Psoas muscle (tissue), 7 donors: ENCODE measurements at regions not wholly inside any gene's neighbourhood (a gene's known extent, or its start where the extent isn't known, plus 50 kb on each side); places are given as distances from the start of the nearest gene placed in this dataset.

Experiments
- ATAC-seq, 4 donors: fragments of 200-7000 bp; cut with Tn5 transposase; one replicate each; pipeline ENCODE4 v1.9.1; 2020; ENCODE audit warnings: moderate library complexity in 3 of 4, mild to moderate bottlenecking in 2 of 4
- DNase-seq, 2 donors: peaks; one replicate each; pipeline ENCODE4 v3.0.0-alpha.2; 2020
- H3K27ac ChIP-seq: fragments of 200-600 bp; one replicate; pipeline ENCODE4 v1.8.0; 2022
- H3K27me3 ChIP-seq, 3 donors: fragments of 200-600 bp in 1 of 3; one replicate each; pipeline versions ENCODE4 v1.6.1 to v1.8.0; 2013 to 2022; ENCODE audit warnings: low read length in 2 of 3, mild to moderate bottlenecking in 2 of 3, moderate library complexity in 1 of 3; ENCODE audit not compliant: insufficient read depth in 3 of 3
- H3K36me3 ChIP-seq, 2 donors: fragments of 200-600 bp in 1 of 2; one replicate each; pipeline versions ENCODE4 v1.6.1 to v1.8.0; 2013 to 2022; ENCODE audit warnings: low read depth in 1 of 2, mild to moderate bottlenecking in 1 of 2, moderate library complexity in 1 of 2; ENCODE audit not compliant: insufficient read depth in 1 of 2
- H3K4me1 ChIP-seq: fragments of 200-600 bp; one replicate; pipeline ENCODE4 v1.8.0; 2022
- H3K4me3 ChIP-seq: fragments of 200-600 bp; one replicate; pipeline ENCODE4 v1.8.0; 2022; ENCODE audit warnings: mild to moderate bottlenecking
- H3K9me3 ChIP-seq: fragments of 200-600 bp; one replicate; pipeline ENCODE4 v1.8.0; 2022
- CTCF ChIP-seq: fragments of 200-600 bp; IDR thresholded peaks from one replicate; pipeline ENCODE4 v1.8.0; 2022; ENCODE audit warnings: antibody characterized with exemption
- WGBS, 3 donors: extraction: QIAGEN DNeasy Blood & Tissue Kit; methylation state at CpG; one replicate each; pipeline versions ENCODE4 v1.1.6 to v1.1.7; 2013; 5-methylcytosine and 5-hydroxymethylcytosine counted together
- intact Hi-C, 2 donors: fragments of 100-400 bp; cut with DNase I; formaldehyde crosslinking; loops; one replicate each; pipeline versions ENCODE4 v1.11.0 to v1.14.2; 2022
- donor health status: healthy with polysubstance abuse.
- donor health status: DM: no; HTN: no; CAD: no; lungs with moderate emphysema.
- donor health status: Bipolar disorder and iron deficiency.
- donor health status: healthy.
- donor health status: DM: yes; HTN: yes; CAD: no.
- donor health status: DM: no; HTN: no; CAD: no.
- donor health status: DM: yes; HTN: yes; CAD: no.

GRCh38 chr3:101963902-101964362, 114.6 kb downstream of the NFKBIZ start:
- intact Hi-C loops = no loop called here
- H3K9me3 ChIP-seq = no peaks in the 10 kb centered on the region
- no peak overlapping the region for H3K4me3 ChIP-seq
- H3K4me1 ChIP-seq = no peaks in the 10 kb centered on the region
- no peak for TF ChIP-seq CTCF
- DNase-seq (no peak), ATAC-seq (peak in 1 of 4 donors; percentile 51)
- 79 to 88% (median 83%) methylated on average over 3 of the region's 3 CpGs for WGBS, 3 donors
- H3K36me3 ChIP-seq = no peaks in the 10 kb centered on the region
- H3K27ac ChIP-seq = no peak overlapping the region
- H3K27me3 ChIP-seq = no peaks in the 10 kb centered on the region

- no peak for TF ChIP-seq CTCF
- Histone ChIP-seq H3K27me3 (no peaks in the 10 kb centered on the region), H3K4me3 (no peak overlapping the region), H3K4me1 (no peaks in the 10 kb centered on the region), H3K27ac (no peak overlapping the region), H3K36me3 (no peaks in the 10 kb centered on the region), H3K9me3 (no peaks in the 10 kb centered on the region)
- DNase-seq (no peak), ATAC-seq (no peak)
- 47 to 66% (median 50%) methylated on average over 4 of the region's 4 CpGs for WGBS, 3 donors
- intact Hi-C loops = no loop called here
These were observed 115.5 kb downstream of the NFKBIZ start for GRCh38 chr3:101964861-101965260.

- no peaks in the 10 kb centered on the region for H3K9me3 ChIP-seq
- H3K4me1 ChIP-seq = no peaks in the 10 kb centered on the region
- H3K36me3 ChIP-seq = no peaks in the 10 kb centered on the region
- H3K4me3 ChIP-seq = no peak overlapping the region
- H3K27me3 ChIP-seq = no peaks in the 10 kb centered on the region
- ATAC-seq (no peak), DNase-seq (no peak)
- H3K27ac ChIP-seq = no peak overlapping the region
- 43 to 65% (median 51%) methylated on average over 1 of the region's 1 CpG for WGBS, 3 donors
- TF ChIP-seq CTCF = no peak
- intact Hi-C loops = no loop called here
These were observed 116.9 kb downstream of the NFKBIZ start for GRCh38 chr3:101966226-101966625.

- ATAC-seq (no peak), DNase-seq (no peak)
- Histone ChIP-seq H3K27me3 (no peaks in the 10 kb centered on the region), H3K4me1 (no peaks in the 10 kb centered on the region), H3K4me3 (no peak overlapping the region), H3K9me3 (no peaks in the 10 kb centered on the region), H3K27ac (no peak overlapping the region), H3K36me3 (no peaks in the 10 kb centered on the region)
- no peak for TF ChIP-seq CTCF
- intact Hi-C loops = no loop called here
- 91 to 98% (median 96%) methylated on average over 4 of the region's 4 CpGs for WGBS, 3 donors
These were observed 120.9 kb downstream of the NFKBIZ start for GRCh38 chr3:101970212-101970611.

GRCh38 chr3:101970905-101971304, 121.6 kb downstream of the NFKBIZ start:
- Histone ChIP-seq H3K36me3 (no peaks in the 10 kb centered on the region), H3K27ac (no peak overlapping the region), H3K4me1 (no peaks in the 10 kb centered on the region), H3K27me3 (no peaks in the 10 kb centered on the region), H3K9me3 (no peaks in the 10 kb centered on the region), H3K4me3 (no peak overlapping the region)
- WGBS, 3 donors = 89 to 92% (median 89%) methylated on average over 6 of the region's 6 CpGs
- DNase-seq = no peak
- intact Hi-C loops = no loop called here
- ATAC-seq = no peak
- no peak for TF ChIP-seq CTCF
